Activated CD8-positive, alpha-beta memory T cell treated with anti-CD3 and anti-CD28 coated beads, Interleukin-2, amount 50 U/mL, for 1 hour (primary cell): ENCODE measurements at regions not wholly inside any gene's neighbourhood (a gene's known extent, or its start where the extent isn't known, plus 50 kb on each side); places are given as distances from the start of the nearest gene placed in this dataset.

ENCODE experiments used
- DNase-seq: peaks from one replicate; pipeline ENCODE4 v3.0.0-alpha.2; 2020; ENCODE audit errors: extremely low read depth

GRCh38 chr2:191514613-191515012 lies 163.3 kb upstream of the NABP1 start:
- DNase-seq: no peak

- DNase-seq: no peak
Observed at GRCh38 chr2:191515551-191515950, 162.4 kb upstream of the NABP1 start.

- DNase-seq: no peak
Observed at GRCh38 chr2:191516260-191516659, 161.7 kb upstream of the NABP1 start.

DNA sequence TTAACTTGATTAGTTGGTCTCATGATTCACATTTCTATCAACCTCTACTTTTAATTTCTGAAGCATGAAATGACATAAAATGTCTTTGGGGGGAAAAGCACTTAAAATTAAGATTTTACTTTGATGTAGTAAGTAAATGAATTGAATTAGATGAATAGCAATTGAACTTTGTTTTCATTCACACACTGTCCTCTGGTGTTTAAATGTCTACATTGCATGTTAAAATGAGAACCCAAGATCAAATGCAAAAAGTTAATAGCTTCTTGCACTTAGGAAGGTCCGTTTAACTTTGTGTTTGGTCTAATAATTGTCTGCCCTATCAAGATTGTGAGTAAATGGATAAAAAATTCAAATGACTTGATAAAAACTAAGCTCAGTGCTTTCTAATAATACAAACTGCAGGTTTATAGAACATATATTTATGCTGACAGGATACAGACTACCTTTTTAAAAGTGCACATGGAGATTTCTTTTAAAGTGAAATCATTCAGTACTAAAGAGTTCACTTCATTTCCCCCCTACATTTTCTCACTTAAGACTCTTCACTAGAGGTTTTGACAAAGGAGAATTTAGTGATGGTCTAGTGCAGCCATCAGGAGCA lies 156.2 kb upstream of the NABP1 start:
- no peak for DNase-seq

DNA sequence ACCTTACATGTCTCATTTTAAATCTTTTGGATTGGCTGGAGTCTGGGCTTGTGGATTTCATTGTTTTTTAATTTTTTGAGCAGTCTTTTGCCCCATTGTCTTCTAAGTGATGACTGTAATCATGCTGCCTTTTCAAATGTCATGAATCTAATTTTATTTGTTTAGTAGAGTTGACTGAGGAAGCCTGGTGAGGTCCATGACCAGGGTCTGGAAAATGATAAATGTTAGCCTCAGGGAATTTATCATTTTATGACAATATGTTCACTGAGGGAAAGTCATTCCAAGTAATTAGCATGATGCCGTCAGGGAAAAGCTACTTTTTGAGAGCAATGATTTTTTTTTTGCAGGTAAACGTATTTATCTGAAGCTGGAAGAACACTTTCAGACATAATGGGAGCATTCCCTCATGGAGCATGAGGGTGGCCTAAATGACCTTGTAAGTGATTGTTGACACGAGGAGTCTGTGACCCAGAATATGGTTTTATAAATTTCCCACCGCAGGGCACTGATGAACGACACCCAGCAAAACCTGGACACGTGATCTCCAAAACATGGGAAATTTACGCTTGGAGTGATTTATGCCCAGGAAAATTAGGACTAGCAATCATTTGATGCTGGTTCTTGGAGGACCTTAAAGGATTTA lies 155.3 kb upstream of the NABP1 start:
- no peak for DNase-seq

DNA sequence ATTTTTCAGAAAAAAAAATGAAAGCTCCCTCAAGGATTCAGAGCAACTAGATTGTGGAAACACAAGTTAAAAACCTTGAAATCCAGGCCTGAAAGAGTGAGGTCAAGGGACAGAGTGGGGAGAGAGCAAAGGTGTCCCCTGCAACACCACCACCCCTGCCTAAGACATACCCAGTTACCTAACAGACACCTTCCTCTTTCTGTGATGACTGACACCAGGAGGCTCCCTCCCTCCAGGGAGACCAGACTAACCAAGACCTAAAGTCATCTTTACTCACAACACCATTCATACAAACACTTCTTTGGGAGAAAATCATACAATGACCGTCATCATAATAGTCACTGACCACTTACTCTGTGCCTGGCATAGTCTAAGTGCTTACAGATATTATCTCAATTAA lies 151.8 kb upstream of the NABP1 start:
- no peak for DNase-seq

GRCh38 chr2:191526536-191526935 lies 151.4 kb upstream of the NABP1 start:
- no peak for DNase-seq

- no peak for DNase-seq
Observed at GRCh38 chr2:191526953-191527556, 150.9 kb upstream of the NABP1 start.

- DNase-seq: no peak
Observed at GRCh38 chr2:191530618-191531017, 147.3 kb upstream of the NABP1 start.

DNA sequence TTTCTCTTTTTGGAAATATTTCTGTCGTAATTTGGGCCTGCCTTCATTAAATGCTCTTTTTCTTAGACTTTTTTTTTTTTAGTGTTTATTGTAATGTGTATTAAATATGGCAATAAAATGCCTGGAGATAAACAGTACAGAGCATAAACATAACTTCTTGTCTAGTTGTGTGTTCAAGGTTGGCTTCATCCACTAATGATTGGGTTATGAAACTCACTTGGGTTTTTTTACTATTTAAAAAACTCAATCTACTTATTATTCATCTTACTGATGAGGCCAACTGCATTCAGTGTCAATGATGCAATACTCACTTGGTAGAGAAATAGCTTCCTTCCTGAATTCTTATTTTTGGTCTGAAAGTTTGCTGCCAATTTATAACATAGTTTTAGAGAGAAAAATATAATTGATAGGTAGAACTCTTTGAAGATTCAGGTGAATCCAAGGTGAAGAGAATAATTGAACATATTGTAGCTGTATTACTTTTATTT lies 144.2 kb upstream of the NABP1 start:
- no peak for DNase-seq

DNA sequence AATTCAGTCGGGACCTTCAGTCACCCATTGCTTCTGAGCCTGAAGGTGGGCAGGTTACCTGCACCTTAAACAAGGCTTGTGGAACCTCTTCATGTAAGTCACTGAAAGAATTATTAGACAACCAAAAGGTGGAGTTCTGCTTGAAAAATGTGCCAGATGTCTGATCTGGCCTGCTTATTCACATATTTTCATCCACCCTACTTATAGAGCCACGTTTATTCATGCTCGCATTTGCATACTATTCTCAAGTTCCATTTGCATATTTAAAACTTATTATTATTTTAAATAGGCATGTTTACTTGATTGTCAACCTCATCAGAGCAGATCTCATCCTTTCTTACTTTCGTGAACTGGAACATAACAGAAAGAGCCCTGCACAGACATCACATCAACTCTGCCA lies 140.0 kb upstream of the NABP1 start:
- DNase-seq: no peak

- no peak for DNase-seq
Observed at GRCh38 chr2:191538334-191538903, 139.5 kb upstream of the NABP1 start.

GRCh38 chr2:191539068-191539467 lies 138.9 kb upstream of the NABP1 start:
- no peak for DNase-seq

- DNase-seq: no peak
Observed at GRCh38 chr2:191540681-191541080, 137.3 kb upstream of the NABP1 start.

DNA sequence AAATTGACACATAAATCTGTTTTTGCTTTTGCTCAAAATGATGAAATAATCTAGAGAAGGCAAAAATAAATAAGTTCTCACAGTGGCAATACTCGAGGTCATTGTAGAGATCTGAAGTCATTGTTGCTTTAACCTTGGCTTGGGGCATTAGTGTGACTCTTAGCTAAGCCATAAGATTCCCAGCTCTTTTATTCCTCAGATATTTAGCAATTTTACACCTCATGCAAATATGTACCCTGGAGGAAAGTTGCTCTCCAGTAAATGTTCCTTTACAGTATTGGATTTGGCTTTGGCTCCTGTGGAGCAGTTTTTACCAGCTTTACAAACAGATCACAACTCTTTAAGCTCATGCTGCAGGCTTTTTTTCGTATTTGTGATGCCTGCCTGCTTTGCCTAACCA lies 134.2 kb upstream of the NABP1 start:
- DNase-seq: no peak

DNA sequence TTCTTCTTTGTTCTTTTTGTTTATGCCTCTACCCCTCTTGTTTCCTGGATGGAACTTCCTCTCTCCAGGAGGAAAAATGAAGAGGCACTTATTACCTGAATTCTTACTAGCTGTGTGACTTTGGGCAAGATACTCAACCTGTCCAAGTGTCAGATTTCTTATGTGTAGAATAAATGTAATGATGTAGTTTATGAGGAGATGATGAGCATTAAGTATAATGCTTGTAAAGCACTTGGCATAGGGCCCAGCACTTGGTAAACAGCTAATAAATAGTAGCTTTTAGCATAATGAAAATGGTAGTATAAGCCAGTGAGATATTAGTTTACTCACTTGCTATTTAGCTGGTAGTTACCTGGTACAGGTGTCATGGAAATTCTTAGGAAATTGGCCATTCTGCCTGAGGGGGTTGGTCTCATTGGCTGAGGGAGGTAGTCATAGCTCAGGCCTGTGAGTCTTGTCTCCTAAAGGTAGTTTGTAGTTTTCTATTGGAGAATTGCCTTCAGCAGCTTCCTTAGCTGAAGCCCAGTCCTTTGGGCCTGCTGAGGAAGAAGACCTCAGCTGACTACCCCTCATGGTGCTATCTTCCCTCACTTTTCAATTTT lies 133.4 kb upstream of the NABP1 start:
- DNase-seq: no peak

GRCh38 chr2:191545361-191545760 lies 132.6 kb upstream of the NABP1 start:
- no peak for DNase-seq

DNA sequence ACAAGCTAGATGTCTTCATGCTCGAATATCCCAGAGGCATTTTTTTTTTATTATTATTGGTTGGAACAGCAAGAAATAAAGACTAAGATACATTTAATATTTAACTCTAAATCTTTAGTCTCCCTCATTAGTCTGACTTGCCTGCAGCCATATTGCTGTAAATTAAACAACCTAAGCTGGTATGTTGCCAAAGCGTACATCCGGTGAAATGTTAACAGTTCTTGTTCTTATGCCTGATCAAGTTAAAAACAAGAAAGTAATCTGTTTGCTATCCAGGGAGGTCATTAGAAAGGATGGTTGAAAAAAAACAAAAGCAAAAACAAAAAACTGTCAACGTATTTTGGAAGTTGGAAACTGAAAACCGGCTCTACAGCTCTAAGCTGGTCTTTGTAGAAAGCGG lies 125.9 kb upstream of the NABP1 start:
- DNase-seq: no peak

DNA sequence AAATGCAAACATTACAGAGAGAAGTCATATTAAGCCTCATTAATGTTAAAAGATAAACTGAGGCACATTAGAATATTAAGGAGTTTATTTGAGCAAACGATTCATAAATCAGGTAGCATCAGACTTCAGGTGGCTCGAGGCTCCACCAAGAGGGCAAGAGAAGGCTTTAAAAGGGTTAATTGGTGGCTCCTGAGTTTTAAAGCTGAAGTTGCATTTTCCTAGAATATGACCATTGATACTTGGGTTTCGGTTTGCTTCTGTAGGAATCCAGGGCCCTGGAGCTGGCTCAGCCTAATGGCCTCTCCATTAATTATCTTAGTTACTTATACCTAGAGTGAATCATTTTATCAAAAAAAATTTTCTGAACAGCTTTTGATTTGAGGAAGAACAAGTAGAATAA lies 123.7 kb upstream of the NABP1 start:
- DNase-seq: no peak

GRCh38 chr2:191555092-191555742 lies 122.7 kb upstream of the NABP1 start:
- DNase-seq: no peak

DNA sequence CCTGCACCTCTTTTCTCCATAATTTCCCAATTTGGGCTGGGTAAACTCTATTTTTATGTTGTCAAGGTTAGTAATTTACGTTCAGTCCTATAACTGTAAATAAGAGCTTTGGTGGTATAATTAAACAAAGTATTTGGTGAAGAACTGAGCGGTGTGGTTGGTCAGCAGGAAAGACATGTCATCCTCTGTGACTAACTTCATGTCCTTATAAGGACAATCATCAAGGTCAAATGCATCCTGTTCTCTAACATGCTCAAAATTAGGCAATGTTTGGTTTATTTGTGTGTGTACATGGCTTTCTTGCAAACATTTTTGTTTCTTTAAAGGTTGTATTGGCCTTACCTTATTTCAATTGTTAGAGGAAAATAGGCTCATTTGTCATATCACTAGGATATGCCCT lies 121.5 kb upstream of the NABP1 start:
- DNase-seq: no peak

- no peak for DNase-seq
Observed at GRCh38 chr2:191557841-191558240, 120.1 kb upstream of the NABP1 start.
